ENCODE measurements at regions not wholly inside any gene's neighbourhood (a gene's known extent, or its start where the extent isn't known, plus 50 kb on each side); places are given as distances from the start of the nearest gene placed in this dataset.

DNA sequence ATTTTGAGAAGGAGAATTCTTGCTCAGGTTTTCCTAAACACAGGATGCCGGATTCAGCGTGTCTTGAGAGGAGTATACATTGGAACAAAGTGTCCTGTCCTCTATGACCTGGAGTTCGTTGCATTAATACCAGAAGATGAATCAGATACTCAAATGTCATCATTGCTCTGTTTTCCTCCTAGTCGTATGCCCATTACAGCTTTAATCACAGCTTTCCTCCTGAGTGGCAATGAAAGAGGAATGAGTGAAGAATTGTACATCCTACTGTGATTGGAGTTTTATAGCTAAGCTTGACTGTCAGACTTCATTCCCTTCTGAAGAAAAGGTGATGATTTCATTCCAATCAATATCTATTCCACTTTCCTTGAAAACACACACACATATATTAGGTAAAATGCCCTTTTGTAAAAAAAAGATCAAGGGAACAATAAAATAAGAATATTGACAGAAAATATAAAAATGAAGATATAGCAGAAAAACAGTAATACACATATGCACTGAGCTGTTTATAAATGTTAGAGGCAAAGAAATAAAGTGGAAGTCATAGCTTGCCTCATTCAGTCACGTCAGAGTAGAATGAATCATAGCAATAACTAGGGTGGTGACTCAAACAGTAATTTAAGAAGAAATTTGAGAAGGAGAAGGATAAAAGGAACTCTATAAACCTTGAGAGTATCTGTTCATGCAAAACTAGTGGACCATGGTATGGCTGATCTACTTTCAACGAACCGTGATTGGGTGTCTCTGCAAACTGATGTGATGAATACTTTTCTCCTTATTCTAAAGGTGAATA lies 501.5 kb downstream of the SUCLA2 start:
- TF ChIP-seq, protein P1, sequence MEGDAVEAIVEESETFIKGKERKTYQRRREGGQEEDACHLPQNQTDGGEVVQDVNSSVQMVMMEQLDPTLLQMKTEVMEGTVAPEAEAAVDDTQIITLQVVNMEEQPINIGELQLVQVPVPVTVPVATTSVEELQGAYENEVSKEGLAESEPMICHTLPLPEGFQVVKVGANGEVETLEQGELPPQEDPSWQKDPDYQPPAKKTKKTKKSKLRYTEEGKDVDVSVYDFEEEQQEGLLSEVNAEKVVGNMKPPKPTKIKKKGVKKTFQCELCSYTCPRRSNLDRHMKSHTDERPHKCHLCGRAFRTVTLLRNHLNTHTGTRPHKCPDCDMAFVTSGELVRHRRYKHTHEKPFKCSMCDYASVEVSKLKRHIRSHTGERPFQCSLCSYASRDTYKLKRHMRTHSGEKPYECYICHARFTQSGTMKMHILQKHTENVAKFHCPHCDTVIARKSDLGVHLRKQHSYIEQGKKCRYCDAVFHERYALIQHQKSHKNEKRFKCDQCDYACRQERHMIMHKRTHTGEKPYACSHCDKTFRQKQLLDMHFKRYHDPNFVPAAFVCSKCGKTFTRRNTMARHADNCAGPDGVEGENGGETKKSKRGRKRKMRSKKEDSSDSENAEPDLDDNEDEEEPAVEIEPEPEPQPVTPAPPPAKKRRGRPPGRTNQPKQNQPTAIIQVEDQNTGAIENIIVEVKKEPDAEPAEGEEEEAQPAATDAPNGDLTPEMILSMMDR (IDR thresholded peaks at IDR 0.05): no peak
- no peak for TF ChIP-seq POLR2A (IDR thresholded peaks at IDR 0.05)
- no peak for TF ChIP-seq EP300 (IDR thresholded peaks at IDR 0.05)
- TF ChIP-seq POLR2AphosphoS5 (IDR thresholded peaks at IDR 0.05): no peak

Data from sigmoid colon (tissue), 4 donors.